SW 1271 (cell line): ENCODE measurements at regions not wholly inside any gene's neighbourhood (a gene's known extent, or its start where the extent isn't known, plus 50 kb on each side); places are given as distances from the start of the nearest gene placed in this dataset.

Experiments
- DNase-seq, 2 experiments: peaks; one replicate each; lab custom pipeline; 2025; lab: John Stamatoyannopoulos, UW

- DNase-seq: no peak
Measured at GRCh38 chr17:71974051-71974450, 146.8 kb upstream of the SOX9 start.

GRCh38 chr17:71975331-71975801, 145.5 kb upstream of the SOX9 start:
- no peak for DNase-seq

- peak; percentile 58 to 73 for DNase-seq
Measured at GRCh38 chr17:71976011-71976649, 144.7 kb upstream of the SOX9 start.

GRCh38 chr17:71978435-71978834, 142.4 kb upstream of the SOX9 start:
- DNase-seq: no peak

GRCh38 chr17:71980171-71980570, 140.6 kb upstream of the SOX9 start:
- no peak for DNase-seq

GRCh38 chr17:71983828-71984227, 137.0 kb upstream of the SOX9 start:
- DNase-seq: no peak

- DNase-seq: no peak
Measured at GRCh38 chr17:71985111-71986039, 135.4 kb upstream of the SOX9 start.

- DNase-seq: no peak
Measured at GRCh38 chr17:71986886-71987285, 133.9 kb upstream of the SOX9 start.

- no peak for DNase-seq
Measured at GRCh38 chr17:71987634-71988033, 133.2 kb upstream of the SOX9 start.

- no peak for DNase-seq
Measured at GRCh38 chr17:71989117-71989516, 131.7 kb upstream of the SOX9 start.

- DNase-seq: no peak
Measured at GRCh38 chr17:71993363-71993762, 127.5 kb upstream of the SOX9 start.

GRCh38 chr17:71995590-71995989, 125.2 kb upstream of the SOX9 start:
- no peak for DNase-seq

- DNase-seq: no peak
Measured at GRCh38 chr17:72004011-72004427, 116.8 kb upstream of the SOX9 start.

GRCh38 chr17:72004611-72005331, 116.0 kb upstream of the SOX9 start:
- no peak for DNase-seq

- no peak for DNase-seq
Measured at GRCh38 chr17:72005332-72006163, 115.3 kb upstream of the SOX9 start.

GRCh38 chr17:72008236-72008876, 112.5 kb upstream of the SOX9 start:
- DNase-seq: no peak

- no peak for DNase-seq
Measured at GRCh38 chr17:72011561-72011960, 109.3 kb upstream of the SOX9 start.

- DNase-seq: no peak
Measured at GRCh38 chr17:72021417-72022041, 99.3 kb upstream of the SOX9 start.

- DNase-seq: no peak
Measured at GRCh38 chr17:72022328-72023275, 98.2 kb upstream of the SOX9 start.
